ENCODE measurements at regions not wholly inside any gene's neighbourhood (a gene's known extent, or its start where the extent isn't known, plus 50 kb on each side); places are given as distances from the start of the nearest gene placed in this dataset.

DNA sequence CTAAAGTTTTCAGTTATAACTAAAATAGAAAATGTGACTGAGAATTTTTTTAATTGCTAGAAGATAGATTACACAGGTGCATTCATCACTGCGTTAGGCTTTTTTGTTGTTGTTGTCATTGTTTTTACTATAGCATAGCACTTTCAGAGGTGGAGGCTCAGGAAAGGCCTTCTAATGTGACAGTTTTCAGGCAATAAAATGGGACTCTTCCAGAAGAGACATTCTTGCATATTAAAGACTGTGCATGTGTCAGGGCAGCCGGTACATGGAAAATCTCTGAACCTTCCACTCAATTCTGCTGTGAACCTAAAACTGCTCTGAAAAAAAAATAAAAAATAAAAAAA is 175.2 kb downstream of the METTL4 start:
- no peak for ATAC-seq
- intact Hi-C loops (cut with micrococcal nuclease), result no loop called here

More for the DNA sequence above, 175.2 kb downstream of the METTL4 start:
- Histone ChIP-seq H3K79me2 (ENCODE audit: insufficient read depth, low read length) (no peaks in the 10 kb centered on the region), H4K20me1 (ENCODE audit: insufficient read depth) (no peaks in the 10 kb centered on the region), H3K4me3 (replicated peaks in 1 of 2; ENCODE audit: low read depth in 1 of 2, low read length in 2 of 2) (no peak overlapping the region), H3K9me3 (ENCODE audit: control insufficient read depth in 1 of 2, insufficient read depth in 1 of 2, low read depth in 1 of 2, low read length in 2 of 2) (no peaks in the 10 kb centered on the region), H3K9me2 (ENCODE audit: insufficient read depth) (no peaks in the 10 kb centered on the region), H3K9ac (ENCODE audit: low read length) (no peak overlapping the region), H3K27ac (ENCODE audit: low read depth, low read length) (no peak overlapping the region), H3K4me2 (ENCODE audit: low read length) (no peak overlapping the region), H2AFZ (ENCODE audit: low read depth, low read length, poor library complexity, severe bottlenecking) (no peak overlapping the region), H3K27me3 (ENCODE audit: insufficient read depth, low read length) (no peaks in the 10 kb centered on the region), H3K4me1 (ENCODE audit: control insufficient read depth in 1 of 2, insufficient read depth in 2 of 2, low read length in 2 of 2) (no peaks in the 10 kb centered on the region), H3K36me3 (ENCODE audit: control insufficient read depth in 1 of 2, insufficient read depth in 2 of 2, low read length in 2 of 2) (no peaks in the 10 kb centered on the region)
- RAD21 ChIA-PET (ENCODE audit: low non-redundant PET in 1 of 2, low total read pairs in 2 of 2, uncharacterized antibody in 2 of 2, unreplicated experiment in 2 of 2), result no interaction called here
- POLR2A ChIA-PET, result no interaction called here
- CTCF ChIA-PET, result interaction anchor here (0.6 kb wide), 1 partner anchor 1544 kb away, joined by 3 read pairs; no protein-coding TSS in a partner anchor
- no TSS peak for BruUV-seq (replicated peaks)
- TF ChIP-seq ELF1 (IDR thresholded peaks at IDR 0.05; ENCODE audit: borderline replicate concordance, low read depth) (no peak), JUND (IDR thresholded peaks at IDR 0.05) (no peak), POLR2AphosphoS5 (IDR thresholded peaks at IDR 0.05; ENCODE audit: low read depth, low read length) (no peak), EGR1 (IDR thresholded peaks at IDR 0.05; ENCODE audit: low read depth) (no peak), TCF7L2 (IDR thresholded peaks at IDR 0.05; ENCODE audit: borderline replicate concordance, extremely low read depth, insufficient read depth, insufficient read length) (no peak), ZNF274 (IDR thresholded peaks at IDR 0.05; ENCODE audit: low read depth, low read length) (no peak), SIN3A (IDR thresholded peaks at IDR 0.05; ENCODE audit: low read depth) (no peak), EZH2 (IDR thresholded peaks at IDR 0.05) (no peak), YY1 (IDR thresholded peaks at IDR 0.05; ENCODE audit: extremely low read depth, insufficient replicate concordance, low read depth, low read length) (no peak), SRF (IDR thresholded peaks at IDR 0.05; ENCODE audit: low read depth) (no peak), CBX3 (IDR thresholded peaks at IDR 0.05; ENCODE audit: low read depth) (no peak), SP1 (IDR thresholded peaks at IDR 0.05; ENCODE audit: low read depth) (no peak), POLR2A (IDR thresholded peaks at IDR 0.05; ENCODE audit: borderline replicate concordance, extremely low read depth, insufficient read depth, insufficient read length) (no peak)
- TF ChIP-seq, protein P1, sequence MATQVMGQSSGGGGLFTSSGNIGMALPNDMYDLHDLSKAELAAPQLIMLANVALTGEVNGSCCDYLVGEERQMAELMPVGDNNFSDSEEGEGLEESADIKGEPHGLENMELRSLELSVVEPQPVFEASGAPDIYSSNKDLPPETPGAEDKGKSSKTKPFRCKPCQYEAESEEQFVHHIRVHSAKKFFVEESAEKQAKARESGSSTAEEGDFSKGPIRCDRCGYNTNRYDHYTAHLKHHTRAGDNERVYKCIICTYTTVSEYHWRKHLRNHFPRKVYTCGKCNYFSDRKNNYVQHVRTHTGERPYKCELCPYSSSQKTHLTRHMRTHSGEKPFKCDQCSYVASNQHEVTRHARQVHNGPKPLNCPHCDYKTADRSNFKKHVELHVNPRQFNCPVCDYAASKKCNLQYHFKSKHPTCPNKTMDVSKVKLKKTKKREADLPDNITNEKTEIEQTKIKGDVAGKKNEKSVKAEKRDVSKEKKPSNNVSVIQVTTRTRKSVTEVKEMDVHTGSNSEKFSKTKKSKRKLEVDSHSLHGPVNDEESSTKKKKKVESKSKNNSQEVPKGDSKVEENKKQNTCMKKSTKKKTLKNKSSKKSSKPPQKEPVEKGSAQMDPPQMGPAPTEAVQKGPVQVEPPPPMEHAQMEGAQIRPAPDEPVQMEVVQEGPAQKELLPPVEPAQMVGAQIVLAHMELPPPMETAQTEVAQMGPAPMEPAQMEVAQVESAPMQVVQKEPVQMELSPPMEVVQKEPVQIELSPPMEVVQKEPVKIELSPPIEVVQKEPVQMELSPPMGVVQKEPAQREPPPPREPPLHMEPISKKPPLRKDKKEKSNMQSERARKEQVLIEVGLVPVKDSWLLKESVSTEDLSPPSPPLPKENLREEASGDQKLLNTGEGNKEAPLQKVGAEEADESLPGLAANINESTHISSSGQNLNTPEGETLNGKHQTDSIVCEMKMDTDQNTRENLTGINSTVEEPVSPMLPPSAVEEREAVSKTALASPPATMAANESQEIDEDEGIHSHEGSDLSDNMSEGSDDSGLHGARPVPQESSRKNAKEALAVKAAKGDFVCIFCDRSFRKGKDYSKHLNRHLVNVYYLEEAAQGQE (IDR thresholded peaks at IDR 0.05; ENCODE audit: low read depth), result no peak
- TF ChIP-seq, protein P2, sequence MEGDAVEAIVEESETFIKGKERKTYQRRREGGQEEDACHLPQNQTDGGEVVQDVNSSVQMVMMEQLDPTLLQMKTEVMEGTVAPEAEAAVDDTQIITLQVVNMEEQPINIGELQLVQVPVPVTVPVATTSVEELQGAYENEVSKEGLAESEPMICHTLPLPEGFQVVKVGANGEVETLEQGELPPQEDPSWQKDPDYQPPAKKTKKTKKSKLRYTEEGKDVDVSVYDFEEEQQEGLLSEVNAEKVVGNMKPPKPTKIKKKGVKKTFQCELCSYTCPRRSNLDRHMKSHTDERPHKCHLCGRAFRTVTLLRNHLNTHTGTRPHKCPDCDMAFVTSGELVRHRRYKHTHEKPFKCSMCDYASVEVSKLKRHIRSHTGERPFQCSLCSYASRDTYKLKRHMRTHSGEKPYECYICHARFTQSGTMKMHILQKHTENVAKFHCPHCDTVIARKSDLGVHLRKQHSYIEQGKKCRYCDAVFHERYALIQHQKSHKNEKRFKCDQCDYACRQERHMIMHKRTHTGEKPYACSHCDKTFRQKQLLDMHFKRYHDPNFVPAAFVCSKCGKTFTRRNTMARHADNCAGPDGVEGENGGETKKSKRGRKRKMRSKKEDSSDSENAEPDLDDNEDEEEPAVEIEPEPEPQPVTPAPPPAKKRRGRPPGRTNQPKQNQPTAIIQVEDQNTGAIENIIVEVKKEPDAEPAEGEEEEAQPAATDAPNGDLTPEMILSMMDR (IDR thresholded peaks at IDR 0.05 in 2 of 3, conservative IDR thresholded peaks at IDR 0.05 in 1 of 3; ENCODE audit: borderline replicate concordance in 1 of 3, insufficient read depth in 1 of 3, low read depth in 2 of 3, low read length in 2 of 3), result no peak
- TF ChIP-seq, protein P3, sequence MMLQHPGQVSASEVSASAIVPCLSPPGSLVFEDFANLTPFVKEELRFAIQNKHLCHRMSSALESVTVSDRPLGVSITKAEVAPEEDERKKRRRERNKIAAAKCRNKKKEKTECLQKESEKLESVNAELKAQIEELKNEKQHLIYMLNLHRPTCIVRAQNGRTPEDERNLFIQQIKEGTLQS (IDR thresholded peaks at IDR 0.05), result no peak
- TF ChIP-seq, protein P4, sequence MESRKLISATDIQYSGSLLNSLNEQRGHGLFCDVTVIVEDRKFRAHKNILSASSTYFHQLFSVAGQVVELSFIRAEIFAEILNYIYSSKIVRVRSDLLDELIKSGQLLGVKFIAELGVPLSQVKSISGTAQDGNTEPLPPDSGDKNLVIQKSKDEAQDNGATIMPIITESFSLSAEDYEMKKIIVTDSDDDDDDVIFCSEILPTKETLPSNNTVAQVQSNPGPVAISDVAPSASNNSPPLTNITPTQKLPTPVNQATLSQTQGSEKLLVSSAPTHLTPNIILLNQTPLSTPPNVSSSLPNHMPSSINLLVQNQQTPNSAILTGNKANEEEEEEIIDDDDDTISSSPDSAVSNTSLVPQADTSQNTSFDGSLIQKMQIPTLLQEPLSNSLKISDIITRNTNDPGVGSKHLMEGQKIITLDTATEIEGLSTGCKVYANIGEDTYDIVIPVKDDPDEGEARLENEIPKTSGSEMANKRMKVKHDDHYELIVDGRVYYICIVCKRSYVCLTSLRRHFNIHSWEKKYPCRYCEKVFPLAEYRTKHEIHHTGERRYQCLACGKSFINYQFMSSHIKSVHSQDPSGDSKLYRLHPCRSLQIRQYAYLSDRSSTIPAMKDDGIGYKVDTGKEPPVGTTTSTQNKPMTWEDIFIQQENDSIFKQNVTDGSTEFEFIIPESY (IDR thresholded peaks at IDR 0.05; ENCODE audit: extremely low read depth, insufficient replicate concordance, low read length), result no peak
- no peak for DNase-seq (ENCODE audit: low read depth, low spot score)
